ENCODE measurements at regions not wholly inside any gene's neighbourhood (a gene's known extent, or its start where the extent isn't known, plus 50 kb on each side); places are given as distances from the start of the nearest gene placed in this dataset.

GRCh38 chr3:6540981-6541380 lies 319.9 kb upstream of the GRM7 start:
- H3K4me3 Mint-ChIP-seq: no peak overlapping the region
- no peaks in the 10 kb centered on the region for H3K4me1 Mint-ChIP-seq
- DNase-seq (no peak), ATAC-seq (no peak)
- H3K27ac Mint-ChIP-seq: no peak overlapping the region
- H3K27me3 Mint-ChIP-seq: no peaks in the 10 kb centered on the region
- peaks cover 17 to 30% of the 10 kb centered on the region in 2 donors for H3K9me3 Mint-ChIP-seq

- Mint-ChIP-seq H3K27ac (no peak overlapping the region), H3K9me3 (peaks cover 12 to 24% of the 10 kb centered on the region in 2 donors), H3K4me3 (no peak overlapping the region), H3K27me3 (no peaks in the 10 kb centered on the region), H3K4me1 (no peaks in the 10 kb centered on the region)
- DNase-seq: no peak
- ATAC-seq: no peak
Observed at GRCh38 chr3:6542795-6543194, 318.1 kb upstream of the GRM7 start.

- Mint-ChIP-seq H3K9me3 (peaks cover 0 to 20% of the 10 kb centered on the region in 2 donors), H3K27ac (no peak overlapping the region), H3K4me1 (no peaks in the 10 kb centered on the region), H3K27me3 (no peaks in the 10 kb centered on the region), H3K4me3 (no peak overlapping the region)
- ATAC-seq: no peak
- DNase-seq: no peak
Observed at GRCh38 chr3:6549296-6549695, 311.6 kb upstream of the GRM7 start.

- no peak overlapping the region for H3K27ac Mint-ChIP-seq
- no peaks in the 10 kb centered on the region for H3K4me1 Mint-ChIP-seq
- DNase-seq: no peak
- H3K27me3 Mint-ChIP-seq: no peaks in the 10 kb centered on the region
- peaks cover 0 to 20% of the 10 kb centered on the region in 2 donors for H3K9me3 Mint-ChIP-seq
- ATAC-seq: no peak
- H3K4me3 Mint-ChIP-seq: no peak overlapping the region
Observed at GRCh38 chr3:6551165-6551564, 309.8 kb upstream of the GRM7 start.

GRCh38 chr3:6560259-6560658 lies 300.7 kb upstream of the GRM7 start:
- no peak for ATAC-seq
- no peak overlapping the region for H3K27ac Mint-ChIP-seq
- no peaks in the 10 kb centered on the region for H3K27me3 Mint-ChIP-seq
- peaks cover 0 to 13% of the 10 kb centered on the region in 2 donors for H3K9me3 Mint-ChIP-seq
- H3K4me3 Mint-ChIP-seq: no peak overlapping the region
- DNase-seq: no peak
- no peaks in the 10 kb centered on the region for H3K4me1 Mint-ChIP-seq

- Mint-ChIP-seq H3K4me1 (no peaks in the 10 kb centered on the region), H3K9me3 (peaks cover 6 to 12% of the 10 kb centered on the region in 2 donors), H3K27me3 (no peaks in the 10 kb centered on the region), H3K27ac (no peak overlapping the region), H3K4me3 (no peak overlapping the region)
- ATAC-seq: no peak
- DNase-seq: no peak
Observed at GRCh38 chr3:6567241-6567640, 293.7 kb upstream of the GRM7 start.

GRCh38 chr3:6568999-6569493 lies 291.9 kb upstream of the GRM7 start:
- DNase-seq (no peak), ATAC-seq (no peak)
- no peaks in the 10 kb centered on the region for H3K27me3 Mint-ChIP-seq
- no peak overlapping the region for H3K4me3 Mint-ChIP-seq
- no peak overlapping the region for H3K27ac Mint-ChIP-seq
- peaks cover 6 to 12% of the 10 kb centered on the region in 2 donors for H3K9me3 Mint-ChIP-seq
- no peaks in the 10 kb centered on the region for H3K4me1 Mint-ChIP-seq

GRCh38 chr3:6571448-6571847 lies 289.5 kb upstream of the GRM7 start:
- no peaks in the 10 kb centered on the region for H3K27me3 Mint-ChIP-seq
- no peak overlapping the region for H3K4me3 Mint-ChIP-seq
- H3K9me3 Mint-ChIP-seq: peaks cover 6 to 8% of the 10 kb centered on the region in 2 donors
- DNase-seq (no peak), ATAC-seq (no peak)
- H3K27ac Mint-ChIP-seq: no peak overlapping the region
- no peaks in the 10 kb centered on the region for H3K4me1 Mint-ChIP-seq

- no peak overlapping the region for H3K4me3 Mint-ChIP-seq
- no peaks in the 10 kb centered on the region for H3K27me3 Mint-ChIP-seq
- no peak overlapping the region for H3K27ac Mint-ChIP-seq
- peaks cover 0 to 10% of the 10 kb centered on the region in 2 donors for H3K9me3 Mint-ChIP-seq
- no peak for ATAC-seq
- DNase-seq: no peak
- no peaks in the 10 kb centered on the region for H3K4me1 Mint-ChIP-seq
Observed at GRCh38 chr3:6577584-6577983, 283.3 kb upstream of the GRM7 start.

- DNase-seq: no peak
- Mint-ChIP-seq H3K4me1 (no peaks in the 10 kb centered on the region), H3K27ac (no peak overlapping the region), H3K4me3 (no peak overlapping the region), H3K27me3 (no peaks in the 10 kb centered on the region), H3K9me3 (peaks cover 0 to 10% of the 10 kb centered on the region in 2 donors)
- ATAC-seq: no peak
Observed at GRCh38 chr3:6578526-6578925, 282.4 kb upstream of the GRM7 start.

- Mint-ChIP-seq H3K27me3 (no peaks in the 10 kb centered on the region), H3K9me3 (peaks cover 0 to 10% of the 10 kb centered on the region in 2 donors), H3K4me1 (no peaks in the 10 kb centered on the region), H3K27ac (no peak overlapping the region), H3K4me3 (no peak overlapping the region)
- DNase-seq (no peak), ATAC-seq (no peak)
Observed at GRCh38 chr3:6580808-6581207, 280.1 kb upstream of the GRM7 start.

- H3K27ac Mint-ChIP-seq: no peak overlapping the region
- H3K4me1 Mint-ChIP-seq: no peaks in the 10 kb centered on the region
- DNase-seq (no peak), ATAC-seq (no peak)
- H3K9me3 Mint-ChIP-seq: peaks cover 6 to 21% of the 10 kb centered on the region in 2 donors
- no peaks in the 10 kb centered on the region for H3K27me3 Mint-ChIP-seq
- no peak overlapping the region for H3K4me3 Mint-ChIP-seq
Observed at GRCh38 chr3:6585360-6585759, 275.6 kb upstream of the GRM7 start.

- Mint-ChIP-seq H3K4me1 (no peaks in the 10 kb centered on the region), H3K9me3 (peaks cover 6 to 30% of the 10 kb centered on the region in 2 donors), H3K4me3 (no peak overlapping the region), H3K27me3 (no peaks in the 10 kb centered on the region), H3K27ac (no peak overlapping the region)
- DNase-seq (no peak), ATAC-seq (no peak)
Observed at GRCh38 chr3:6600237-6600636, 260.7 kb upstream of the GRM7 start.

- Mint-ChIP-seq H3K4me1 (no peaks in the 10 kb centered on the region), H3K27ac (no peak overlapping the region), H3K4me3 (no peak overlapping the region), H3K27me3 (no peaks in the 10 kb centered on the region), H3K9me3 (peaks cover 6 to 27% of the 10 kb centered on the region in 2 donors)
- ATAC-seq (no peak), DNase-seq (no peak)
Observed at GRCh38 chr3:6601374-6601773, 259.5 kb upstream of the GRM7 start.

- ATAC-seq (no peak), DNase-seq (no peak)
- H3K4me1 Mint-ChIP-seq: no peaks in the 10 kb centered on the region
- H3K9me3 Mint-ChIP-seq: peaks cover 6 to 20% of the 10 kb centered on the region in 2 donors
- no peaks in the 10 kb centered on the region for H3K27me3 Mint-ChIP-seq
- H3K4me3 Mint-ChIP-seq: no peak overlapping the region
- H3K27ac Mint-ChIP-seq: no peak overlapping the region
Observed at GRCh38 chr3:6602329-6602728, 258.6 kb upstream of the GRM7 start.

- DNase-seq (no peak), ATAC-seq (no peak)
- no peak overlapping the region for H3K27ac Mint-ChIP-seq
- no peaks in the 10 kb centered on the region for H3K27me3 Mint-ChIP-seq
- no peak overlapping the region for H3K4me3 Mint-ChIP-seq
- H3K9me3 Mint-ChIP-seq: peaks cover 5 to 6% of the 10 kb centered on the region in 2 donors
- no peaks in the 10 kb centered on the region for H3K4me1 Mint-ChIP-seq
Observed at GRCh38 chr3:6605227-6605626, 255.7 kb upstream of the GRM7 start.

GRCh38 chr3:6608843-6609242 lies 252.1 kb upstream of the GRM7 start:
- DNase-seq (no peak), ATAC-seq (no peak)
- no peaks in the 10 kb centered on the region for H3K27me3 Mint-ChIP-seq
- H3K4me3 Mint-ChIP-seq: no peak overlapping the region
- no peak overlapping the region for H3K27ac Mint-ChIP-seq
- H3K4me1 Mint-ChIP-seq: no peaks in the 10 kb centered on the region
- peaks cover 6 to 8% of the 10 kb centered on the region in 2 donors for H3K9me3 Mint-ChIP-seq
